Fibroblast of lung (primary cell): ENCODE measurements at regions not wholly inside any gene's neighbourhood (a gene's known extent, or its start where the extent isn't known, plus 50 kb on each side); places are given as distances from the start of the nearest gene placed in this dataset.

Experiments used
- DNase-seq, 2 donors: peaks; one replicate each; pipeline versions ENCODE4 v3.0.0 to v3.0.0-alpha.2; 2010; ENCODE audit warnings: low read depth in 2 of 2
- H2AFZ ChIP-seq: 2 replicates; pipeline ENCODE4 v1.5.1; 2012; ENCODE audit warnings: low read length, control low read depth, inconsistent platforms
- H3K27ac ChIP-seq: 2 replicates; pipeline ENCODE4 v1.5.1; 2011; ENCODE audit warnings: low read length, control low read depth; ENCODE audit not compliant: insufficient read depth
- H3K27me3 ChIP-seq: 2 replicates; pipeline ENCODE4 v1.5.1; 2011; ENCODE audit warnings: mild to moderate bottlenecking, low read length; ENCODE audit not compliant: control insufficient read depth, insufficient read depth
- H3K36me3 ChIP-seq: 2 replicates; pipeline ENCODE4 v1.5.1; 2011; ENCODE audit warnings: low read length; ENCODE audit not compliant: control insufficient read depth, insufficient read depth
- H3K4me1 ChIP-seq: 2 replicates; pipeline ENCODE4 v1.5.1; 2011; ENCODE audit warnings: low read length; ENCODE audit not compliant: control insufficient read depth, insufficient read depth; ENCODE audit errors: extremely low read depth
- H3K4me2 ChIP-seq: 2 replicates; pipeline ENCODE4 v1.5.1; 2011; ENCODE audit warnings: low read length, control low read depth; ENCODE audit not compliant: insufficient read depth; ENCODE audit errors: extremely low read depth
- H3K4me3 ChIP-seq, 4 experiments: fragments of 200-600 bp in 1 of 4; sonication (generic) in 1 of 4; replicated peaks in 1 of 4; 2 replicates each; pipeline ENCODE4 v1.5.1; 2011 to 2016; ENCODE audit warnings: low read length in 4 of 4, low read depth in 3 of 4, mild to moderate bottlenecking in 3 of 4, control low read depth in 2 of 4, inconsistent platforms in 1 of 4, mixed read lengths in 1 of 4; ENCODE audit not compliant: insufficient read depth in 1 of 4; ENCODE audit errors: control extremely low read depth in 1 of 4
- H3K79me2 ChIP-seq: 2 replicates; pipeline ENCODE4 v1.5.1; 2012; ENCODE audit warnings: mild to moderate bottlenecking, low read length, inconsistent platforms; ENCODE audit not compliant: control insufficient read depth, insufficient read depth
- H3K9ac ChIP-seq: 2 replicates; pipeline ENCODE4 v1.5.1; 2011; ENCODE audit warnings: mild to moderate bottlenecking, low read length, control low read depth; ENCODE audit not compliant: insufficient read depth
- H3K9me3 ChIP-seq: 2 replicates; pipeline ENCODE4 v1.5.1; 2012; ENCODE audit warnings: low read depth, low read length; ENCODE audit not compliant: control insufficient read depth, insufficient read depth
- H4K20me1 ChIP-seq: 2 replicates; pipeline ENCODE4 v1.5.1; 2011; ENCODE audit warnings: low read length; ENCODE audit not compliant: control insufficient read depth, insufficient read depth; ENCODE audit errors: extremely low read depth
- EZH2 ChIP-seq: IDR thresholded peaks from 2 replicates; pipeline ENCODE4 v1.5.1; 2012; ENCODE audit warnings: low read length, control low read depth, mild to moderate bottlenecking; ENCODE audit errors: missing control alignments
- TF ChIP-seq, protein P1 (sequence below), 2 donors: IDR thresholded peaks in 1 of 2; conservative IDR thresholded peaks in 1 of 2; 1 replicate in 1 of 2; 2 replicates in 1 of 2; pipeline ENCODE4 v1.5.1; 2011 to 2012; ENCODE audit warnings: low read length in 2 of 2, control low read depth in 1 of 2, inconsistent platforms in 1 of 2, low read depth in 1 of 2, mild to moderate bottlenecking in 1 of 2

- Histone ChIP-seq H4K20me1 (no peaks in the 10 kb centered on the region), H3K9me3 (no peaks in the 10 kb centered on the region), H3K4me1 (no peaks in the 10 kb centered on the region), H3K9ac (no peak overlapping the region), H3K36me3 (no peaks in the 10 kb centered on the region), H3K27me3 (peaks cover 11% of the 10 kb centered on the region), H3K27ac (no peak overlapping the region), H3K4me3 (no peak overlapping the region), H2AFZ (no peak overlapping the region), H3K4me2 (no peak overlapping the region), H3K79me2 (no peaks in the 10 kb centered on the region)
- DNase-seq, result peak; percentile 48 to 78
- TF ChIP-seq, protein P1, sequence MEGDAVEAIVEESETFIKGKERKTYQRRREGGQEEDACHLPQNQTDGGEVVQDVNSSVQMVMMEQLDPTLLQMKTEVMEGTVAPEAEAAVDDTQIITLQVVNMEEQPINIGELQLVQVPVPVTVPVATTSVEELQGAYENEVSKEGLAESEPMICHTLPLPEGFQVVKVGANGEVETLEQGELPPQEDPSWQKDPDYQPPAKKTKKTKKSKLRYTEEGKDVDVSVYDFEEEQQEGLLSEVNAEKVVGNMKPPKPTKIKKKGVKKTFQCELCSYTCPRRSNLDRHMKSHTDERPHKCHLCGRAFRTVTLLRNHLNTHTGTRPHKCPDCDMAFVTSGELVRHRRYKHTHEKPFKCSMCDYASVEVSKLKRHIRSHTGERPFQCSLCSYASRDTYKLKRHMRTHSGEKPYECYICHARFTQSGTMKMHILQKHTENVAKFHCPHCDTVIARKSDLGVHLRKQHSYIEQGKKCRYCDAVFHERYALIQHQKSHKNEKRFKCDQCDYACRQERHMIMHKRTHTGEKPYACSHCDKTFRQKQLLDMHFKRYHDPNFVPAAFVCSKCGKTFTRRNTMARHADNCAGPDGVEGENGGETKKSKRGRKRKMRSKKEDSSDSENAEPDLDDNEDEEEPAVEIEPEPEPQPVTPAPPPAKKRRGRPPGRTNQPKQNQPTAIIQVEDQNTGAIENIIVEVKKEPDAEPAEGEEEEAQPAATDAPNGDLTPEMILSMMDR (conservative IDR thresholded peaks at IDR 0.05 in 1 of 2, IDR thresholded peaks at IDR 0.05 in 1 of 2; ENCODE audit: low read depth in 1 of 2, low read length in 2 of 2), result no peak
- no peak for TF ChIP-seq EZH2
Observed at GRCh38 chr4:77220828-77221613, 64.0 kb downstream of the CCNG2 start.

DNA sequence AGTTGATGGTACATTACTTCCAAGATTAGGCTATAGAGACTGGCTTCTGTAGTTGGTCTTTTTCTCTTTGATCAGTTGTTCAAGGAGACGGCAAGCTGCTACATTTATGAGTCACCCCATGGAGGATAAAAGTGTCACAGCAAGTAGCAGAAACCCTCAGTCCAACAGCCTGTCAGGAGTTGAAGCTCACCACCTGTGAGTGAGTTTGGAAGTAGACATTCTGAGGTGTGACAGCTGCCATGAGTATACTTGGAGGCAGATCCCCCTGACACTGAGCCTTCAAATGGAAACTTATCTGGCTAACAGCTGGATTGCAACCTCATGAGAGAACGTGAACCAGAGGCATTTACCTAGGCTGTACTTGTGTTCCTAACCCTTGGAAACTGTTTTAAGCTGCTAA lies 68.0 kb downstream of the CCNG2 start:
- Histone ChIP-seq H3K36me3 (no peaks in the 10 kb centered on the region), H3K4me3 (no peak overlapping the region), H3K4me2 (no peak overlapping the region), H3K9ac (no peak overlapping the region), H3K27me3 (peaks cover 9% of the 10 kb centered on the region), H4K20me1 (no peaks in the 10 kb centered on the region), H2AFZ (no peak overlapping the region), H3K27ac (no peak overlapping the region), H3K4me1 (no peaks in the 10 kb centered on the region), H3K79me2 (no peaks in the 10 kb centered on the region), H3K9me3 (no peaks in the 10 kb centered on the region)
- TF ChIP-seq EZH2, result no peak
- TF ChIP-seq, protein P1 (conservative IDR thresholded peaks at IDR 0.05 in 1 of 2, IDR thresholded peaks at IDR 0.05 in 1 of 2; ENCODE audit: low read depth in 1 of 2, low read length in 2 of 2), result no peak
- no peak for DNase-seq

DNA sequence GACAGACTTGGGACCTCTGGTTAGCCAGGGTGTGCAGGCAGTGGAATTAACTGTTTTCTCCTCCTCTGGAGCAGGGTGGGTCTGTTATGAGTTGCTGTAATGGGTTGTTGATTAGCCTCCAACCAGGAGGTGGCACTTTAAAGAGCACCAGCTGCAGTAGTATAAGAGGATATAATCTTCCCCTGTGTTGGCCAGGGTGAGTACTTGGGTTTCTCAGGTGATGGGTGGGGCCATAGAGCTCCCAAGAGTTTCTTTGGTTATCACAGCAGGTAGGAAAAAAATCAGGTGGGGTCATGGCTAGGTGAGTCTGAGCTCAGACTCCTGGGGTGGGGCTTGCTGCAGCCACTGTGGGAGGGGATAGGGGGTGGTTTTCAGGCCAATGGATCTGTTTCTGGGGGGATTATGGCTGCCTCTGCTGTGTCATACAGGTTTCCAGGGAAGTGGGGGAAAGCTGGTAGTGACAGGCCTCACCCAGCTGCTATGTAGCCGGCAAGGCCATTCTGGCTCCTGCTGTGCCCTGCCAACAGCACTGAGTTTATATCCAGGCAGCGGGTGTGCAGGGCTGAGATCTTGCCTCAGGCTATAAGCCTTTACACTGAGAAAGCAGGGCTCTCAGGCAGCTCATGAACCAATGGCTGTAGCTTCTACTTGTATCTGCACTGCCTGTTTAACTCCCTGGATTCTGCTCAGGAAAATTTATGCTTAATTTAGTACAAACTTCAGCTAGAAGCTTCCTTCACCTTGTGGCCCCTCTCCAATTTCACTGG lies 70.1 kb downstream of the CCNG2 start:
- DNase-seq, result no peak
- Histone ChIP-seq H3K27ac (no peak overlapping the region), H3K27me3 (peaks cover 9% of the 10 kb centered on the region), H3K4me2 (no peak overlapping the region), H4K20me1 (no peaks in the 10 kb centered on the region), H3K79me2 (no peaks in the 10 kb centered on the region), H3K9ac (no peak overlapping the region), H3K4me3 (no peak overlapping the region), H2AFZ (no peak overlapping the region), H3K4me1 (no peaks in the 10 kb centered on the region), H3K36me3 (no peaks in the 10 kb centered on the region), H3K9me3 (no peaks in the 10 kb centered on the region)
- TF ChIP-seq, protein P1 (conservative IDR thresholded peaks at IDR 0.05 in 1 of 2, IDR thresholded peaks at IDR 0.05 in 1 of 2; ENCODE audit: low read depth in 1 of 2, low read length in 2 of 2), result no peak
- TF ChIP-seq EZH2, result no peak
